Astrocyte (in vitro differentiated cells and primary cell): ENCODE measurements at regions not wholly inside any gene's neighbourhood (a gene's known extent, or its start where the extent isn't known, plus 50 kb on each side); places are given as distances from the start of the nearest gene placed in this dataset.

Experiments
- EZH2 ChIP-seq: IDR thresholded peaks from 2 replicates; pipeline ENCODE4 v1.6.1; 2012; ENCODE audit warnings: mild to moderate bottlenecking, low read length, inconsistent platforms; ENCODE audit not compliant: insufficient read depth
- TF ChIP-seq, protein P1 (sequence below): IDR thresholded peaks from 2 replicates; pipeline ENCODE4 v1.5.1; 2011; ENCODE audit warnings: low read depth, mild to moderate bottlenecking, inconsistent platforms, low read length, moderate library complexity; ENCODE audit not compliant: insufficient read depth

GRCh38 chr20:57062241-57062640 is 204.2 kb downstream of the BMP7 start:
- TF ChIP-seq EZH2, result no peak
- TF ChIP-seq, protein P1, sequence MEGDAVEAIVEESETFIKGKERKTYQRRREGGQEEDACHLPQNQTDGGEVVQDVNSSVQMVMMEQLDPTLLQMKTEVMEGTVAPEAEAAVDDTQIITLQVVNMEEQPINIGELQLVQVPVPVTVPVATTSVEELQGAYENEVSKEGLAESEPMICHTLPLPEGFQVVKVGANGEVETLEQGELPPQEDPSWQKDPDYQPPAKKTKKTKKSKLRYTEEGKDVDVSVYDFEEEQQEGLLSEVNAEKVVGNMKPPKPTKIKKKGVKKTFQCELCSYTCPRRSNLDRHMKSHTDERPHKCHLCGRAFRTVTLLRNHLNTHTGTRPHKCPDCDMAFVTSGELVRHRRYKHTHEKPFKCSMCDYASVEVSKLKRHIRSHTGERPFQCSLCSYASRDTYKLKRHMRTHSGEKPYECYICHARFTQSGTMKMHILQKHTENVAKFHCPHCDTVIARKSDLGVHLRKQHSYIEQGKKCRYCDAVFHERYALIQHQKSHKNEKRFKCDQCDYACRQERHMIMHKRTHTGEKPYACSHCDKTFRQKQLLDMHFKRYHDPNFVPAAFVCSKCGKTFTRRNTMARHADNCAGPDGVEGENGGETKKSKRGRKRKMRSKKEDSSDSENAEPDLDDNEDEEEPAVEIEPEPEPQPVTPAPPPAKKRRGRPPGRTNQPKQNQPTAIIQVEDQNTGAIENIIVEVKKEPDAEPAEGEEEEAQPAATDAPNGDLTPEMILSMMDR, result no peak
